SK-N-SH (cell line): ENCODE measurements at regions not wholly inside any gene's neighbourhood (a gene's known extent, or its start where the extent isn't known, plus 50 kb on each side); places are given as distances from the start of the nearest gene placed in this dataset.

Source experiments
- CTCF ChIA-PET: fragments of 300-600, 350-600 bp; formaldehyde crosslinking; extraction: SDS; loops from one replicate; lab custom pipeline; 2021; lab: Yijun Ruan, JAX
- POLR2A ChIA-PET: fragments of 350-600 bp; sonication (Branson Sonifier 250); formaldehyde crosslinking; extraction: SDS; loops from one replicate; lab custom pipeline; 2020; ENCODE audit warnings: antibody characterized with exemption, inconsistent platforms; lab: Yijun Ruan, JAX
- DNase-seq: peaks from one replicate; pipeline ENCODE4 v3.0.0; 2012
- H2AFZ ChIP-seq: fragments of 200-600 bp; sonication (generic); 2 replicates; pipeline ENCODE4 v1.8.1; 2016; ENCODE audit warnings: antibody characterized with exemption, mild to moderate bottlenecking, low read depth
- H3F3A ChIP-seq: fragments of 200-600 bp; sonication (generic); replicated peaks from 2 replicates; pipeline ENCODE3; 2016; ENCODE audit warnings: antibody characterized with exemption, mild to moderate bottlenecking; ENCODE audit not compliant: insufficient read depth
- H3K27ac ChIP-seq, 2 experiments: fragments of 200-500 bp in 1 of 2; fragments of 200-600 bp in 1 of 2; sonication (Bioruptor generic) in 1 of 2; sonication (generic), shearing (Covaris generic) in 1 of 2; 2 replicates each; pipeline versions ENCODE4 v1.5.1 to v1.6.1; 2014 to 2016; ENCODE audit warnings: low read depth in 2 of 2, inconsistent platforms in 1 of 2, low read length in 1 of 2, mild to moderate bottlenecking in 1 of 2, mixed read lengths in 1 of 2
- H3K27me3 ChIP-seq: fragments of 200-600 bp; sonication (generic), shearing (Covaris generic); 2 replicates; pipeline ENCODE4 v1.6.1; 2016; ENCODE audit warnings: mixed run types; ENCODE audit not compliant: insufficient read depth
- H3K36me3 ChIP-seq, 2 experiments: fragments of 200-500 bp in 1 of 2; fragments of 200-600 bp in 1 of 2; sonication (Bioruptor generic) in 1 of 2; sonication (generic) in 1 of 2; replicated peaks in 1 of 2; 2 replicates each; pipeline versions ENCODE3 to v1.5.1; 2014 to 2016; ENCODE audit warnings: low read length in 1 of 2, mild to moderate bottlenecking in 1 of 2; ENCODE audit not compliant: insufficient read depth in 2 of 2, control insufficient read depth in 1 of 2
- H3K4me1 ChIP-seq, 2 experiments: fragments of 200-500 bp in 1 of 2; fragments of 200-600 bp in 1 of 2; sonication (Bioruptor generic) in 1 of 2; sonication (generic), shearing (Covaris generic) in 1 of 2; 2 replicates each; pipeline versions ENCODE4 v1.5.1 to v1.6.1; 2014 to 2016; ENCODE audit warnings: low read depth in 1 of 2, low read length in 1 of 2, mixed run types in 1 of 2; ENCODE audit not compliant: insufficient read depth in 2 of 2, control insufficient read depth in 1 of 2
- H3K4me2 ChIP-seq: fragments of 200-600 bp; sonication (generic), shearing (Covaris generic); 2 replicates; pipeline ENCODE4 v1.6.1; 2017; ENCODE audit warnings: mixed run types
- H3K4me3 ChIP-seq, 2 experiments: fragments of 200-500 bp in 1 of 2; fragments of 200-600 bp in 1 of 2; sonication (Bioruptor generic) in 1 of 2; sonication (generic), shearing (Covaris generic) in 1 of 2; 2 replicates each; pipeline versions ENCODE4 v1.5.1 to v1.8.1; 2014 to 2016; ENCODE audit warnings: low read depth in 2 of 2, inconsistent platforms in 1 of 2, low read length in 1 of 2, mild to moderate bottlenecking in 1 of 2, mixed read lengths in 1 of 2, moderate library complexity in 1 of 2
- H3K79me2 ChIP-seq: fragments of 200-600 bp; sonication (generic); 2 replicates; pipeline ENCODE4 v1.8.1; 2017; ENCODE audit warnings: mild to moderate bottlenecking; ENCODE audit not compliant: insufficient read depth
- H3K9ac ChIP-seq: fragments of 200-600 bp; sonication (generic); 2 replicates; pipeline ENCODE4 v1.6.1; 2017; ENCODE audit warnings: mixed run types
- H3K9me2 ChIP-seq: fragments of 200-600 bp; sonication (generic); 2 replicates; pipeline ENCODE4 v1.6.1; 2017; ENCODE audit warnings: mixed run types
- H3K9me3 ChIP-seq: fragments of 200-600 bp; sonication (generic); 2 replicates; pipeline ENCODE4 v1.6.1; 2017; ENCODE audit warnings: mixed run types, mild to moderate bottlenecking, moderate library complexity
- H4K20me1 ChIP-seq: fragments of 200-600 bp; sonication (generic); 2 replicates; pipeline ENCODE4 v1.6.1; 2017; ENCODE audit warnings: mild to moderate bottlenecking, mixed run types; ENCODE audit not compliant: insufficient read depth
- CHD2 ChIP-seq: fragments of 150-350 bp; IDR thresholded peaks from 2 replicates; pipeline ENCODE4 v1.6.1; 2018; ENCODE audit warnings: low read length; ENCODE audit not compliant: partially characterized antibody
- ELF1 ChIP-seq: IDR thresholded peaks from 2 replicates; pipeline ENCODE4 v1.4.0; 2012
- EZH2phosphoT487 ChIP-seq: fragments of 200-600 bp; sonication (generic); IDR thresholded peaks from 2 replicates; pipeline ENCODE4 v1.6.1; 2017; ENCODE audit warnings: low read depth, mixed run types, mild to moderate bottlenecking, antibody characterized with exemption, moderate library complexity, borderline replicate concordance
- FOSL2 ChIP-seq: IDR thresholded peaks from 2 replicates; pipeline ENCODE4 v1.4.0; 2012; ENCODE audit warnings: low read depth, mild to moderate bottlenecking, moderate library complexity, borderline replicate concordance
- FOXM1 ChIP-seq: IDR thresholded peaks from 2 replicates; pipeline ENCODE4 v1.4.0; 2012; ENCODE audit warnings: low read depth, mild to moderate bottlenecking
- MEF2A ChIP-seq: IDR thresholded peaks from 2 replicates; pipeline ENCODE4 v1.4.0; 2012; ENCODE audit warnings: low read depth, borderline replicate concordance
- MXI1 ChIP-seq: IDR thresholded peaks from 2 replicates; pipeline ENCODE4 v1.6.1; 2012; ENCODE audit warnings: mild to moderate bottlenecking, low read depth, low read length, improper control_type of control experiment
- NFIC ChIP-seq: IDR thresholded peaks from 2 replicates; pipeline ENCODE4 v1.4.0; 2012; ENCODE audit warnings: borderline replicate concordance
- NRF1 ChIP-seq: IDR thresholded peaks from 2 replicates; pipeline ENCODE4 v1.6.1; 2012; ENCODE audit warnings: low read depth, mild to moderate bottlenecking, low read length
- PBX3 ChIP-seq: IDR thresholded peaks from 2 replicates; pipeline ENCODE4; 2012
- POLR2AphosphoS5 ChIP-seq: IDR thresholded peaks from 2 replicates; pipeline ENCODE4 v1.6.1; 2012; ENCODE audit warnings: low read depth, low read length
- RAD21 ChIP-seq: IDR thresholded peaks from 2 replicates; pipeline ENCODE4 v1.6.1; 2012; ENCODE audit warnings: mild to moderate bottlenecking, low read length
- RCOR1 ChIP-seq: fragments of 150-350 bp; IDR thresholded peaks from 2 replicates; pipeline ENCODE4 v1.6.1; 2017; ENCODE audit warnings: antibody characterized with exemption, low read length
- RXRA ChIP-seq: IDR thresholded peaks from 2 replicates; pipeline ENCODE4 v1.4.0; 2012; ENCODE audit warnings: low read depth, mild to moderate bottlenecking, borderline replicate concordance
- SIN3A ChIP-seq: IDR thresholded peaks from 2 replicates; pipeline ENCODE4 v1.6.1; 2012; ENCODE audit warnings: low read depth, mild to moderate bottlenecking, low read length, moderate library complexity, borderline replicate concordance
- TAF1 ChIP-seq: IDR thresholded peaks from 2 replicates; pipeline ENCODE4 v1.6.1; 2012; ENCODE audit warnings: low read depth, mild to moderate bottlenecking, low read length, moderate library complexity, borderline replicate concordance
- TEAD4 ChIP-seq: IDR thresholded peaks from 2 replicates; pipeline ENCODE4 v1.4.0; 2012; ENCODE audit warnings: mild to moderate bottlenecking, borderline replicate concordance; ENCODE audit not compliant: insufficient read depth
- USF1 ChIP-seq: IDR thresholded peaks from 2 replicates; pipeline ENCODE4 v1.4.0; 2012; ENCODE audit warnings: low read depth, borderline replicate concordance
- USF2 ChIP-seq: fragments of 150-350 bp; IDR thresholded peaks from 2 replicates; pipeline ENCODE4 v1.6.1; 2017; ENCODE audit warnings: antibody characterized with exemption, low read length, low read depth, borderline replicate concordance
- WGBS: methylation state at CpG from one replicate; pipeline ENCODE4 v1.1.6; 2017; ENCODE audit warnings: low lambda C conversion rate; 5-methylcytosine and 5-hydroxymethylcytosine counted together

- H3K79me2 ChIP-seq = no peaks in the 10 kb centered on the region
- H3K4me2 ChIP-seq = no peak overlapping the region
- no peaks in the 10 kb centered on the region for H3F3A ChIP-seq
- ChIA-PET CTCF (no interaction called here), POLR2A (no interaction called here)
- no peak overlapping the region for H2AFZ ChIP-seq
- 7% methylated on average over 2 of the region's 3 CpGs for WGBS
- no peaks in the 10 kb centered on the region for H3K9me2 ChIP-seq
- H3K36me3 ChIP-seq = no peaks in the 10 kb centered on the region
- no peak overlapping the region for H3K27ac ChIP-seq
- no peak overlapping the region for H3K9ac ChIP-seq
- H3K4me1 ChIP-seq = peaks cover 0 to 6% of the 10 kb centered on the region in 2 experiments; a peak in 1 of 4 replicates
- TF ChIP-seq RXRA = no peak
- H3K9me3 ChIP-seq = no peaks in the 10 kb centered on the region
- no peaks in the 10 kb centered on the region for H4K20me1 ChIP-seq
- no peak for DNase-seq
- H3K4me3 ChIP-seq = no peak overlapping the region
- peaks cover 56% of the 10 kb centered on the region for H3K27me3 ChIP-seq
Measured at GRCh38 chr1:38193040-38193439, 146.4 kb upstream of the POU3F1 start.

GRCh38 chr1:38191461-38191860, 144.9 kb upstream of the POU3F1 start:
- CTCF ChIA-PET = no interaction called here
- no peaks in the 10 kb centered on the region for H4K20me1 ChIP-seq

More at GRCh38 chr1:38191461-38191860, 144.9 kb upstream of the POU3F1 start:
- DNase-seq = no peak
- no peaks in the 10 kb centered on the region for H3K79me2 ChIP-seq
- no peak overlapping the region for H3K4me3 ChIP-seq
- POLR2A ChIA-PET = no interaction called here
- WGBS = 16% methylated on average over 6 of the region's 7 CpGs
- H3K27me3 ChIP-seq = peaks cover 67% of the 10 kb centered on the region
- H3K4me1 ChIP-seq = no peaks in the 10 kb centered on the region
- no peaks in the 10 kb centered on the region for H3K9me3 ChIP-seq
- TF ChIP-seq FOSL2 (no peak), ELF1 (no peak), FOXM1 (no peak), RAD21 (no peak), SIN3A (no peak), NRF1 (no peak), TAF1 (no peak), USF2 (no peak), USF1 (no peak), EZH2phosphoT487 (no peak), NFIC (no peak), POLR2AphosphoS5 (no peak), MEF2A (no peak), MXI1 (no peak), TEAD4 (no peak), RCOR1 (no peak), RXRA (no peak), PBX3 (no peak), CHD2 (no peak)
- H3K27ac ChIP-seq = no peak overlapping the region
- no peaks in the 10 kb centered on the region for H3K36me3 ChIP-seq
- H3F3A ChIP-seq = no peaks in the 10 kb centered on the region
- H3K4me2 ChIP-seq = no peak overlapping the region
- H3K9me2 ChIP-seq = no peaks in the 10 kb centered on the region
- H3K9ac ChIP-seq = no peak overlapping the region
- H2AFZ ChIP-seq = no peak overlapping the region
